ENCODE measurements at regions not wholly inside any gene's neighbourhood (a gene's known extent, or its start where the extent isn't known, plus 50 kb on each side); places are given as distances from the start of the nearest gene placed in this dataset.
A peak's percentile ranks its signal among the peaks of the same experiment; 100 is the strongest.

- no peak for DNase-seq
Observed at GRCh38 chr15:35774653-35775052, 228.7 kb upstream of the DPH6 start.

DNA sequence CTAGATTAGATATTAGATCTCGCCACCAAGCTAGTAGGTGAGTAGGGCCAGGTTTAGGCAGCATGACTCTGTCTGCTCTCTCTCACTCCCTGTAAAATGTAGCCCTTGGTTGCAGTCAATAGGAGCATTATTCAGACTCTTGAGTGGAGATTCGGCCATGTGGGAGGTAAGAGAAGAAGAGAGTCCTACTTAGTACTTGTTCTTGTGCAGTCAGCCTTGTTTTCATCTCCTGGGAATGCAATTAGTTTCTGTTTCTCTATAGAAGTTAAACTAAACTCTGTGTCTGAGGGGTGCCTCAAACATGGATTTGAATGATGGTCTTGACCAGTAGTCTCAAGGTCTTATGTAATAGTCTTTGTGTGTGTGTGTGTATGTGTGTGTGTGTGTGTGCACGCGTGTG, 229.5 kb upstream of the DPH6 start:
- DNase-seq, result no peak

GRCh38 chr15:35777061-35777460, 231.1 kb upstream of the DPH6 start:
- no peak for DNase-seq

DNA sequence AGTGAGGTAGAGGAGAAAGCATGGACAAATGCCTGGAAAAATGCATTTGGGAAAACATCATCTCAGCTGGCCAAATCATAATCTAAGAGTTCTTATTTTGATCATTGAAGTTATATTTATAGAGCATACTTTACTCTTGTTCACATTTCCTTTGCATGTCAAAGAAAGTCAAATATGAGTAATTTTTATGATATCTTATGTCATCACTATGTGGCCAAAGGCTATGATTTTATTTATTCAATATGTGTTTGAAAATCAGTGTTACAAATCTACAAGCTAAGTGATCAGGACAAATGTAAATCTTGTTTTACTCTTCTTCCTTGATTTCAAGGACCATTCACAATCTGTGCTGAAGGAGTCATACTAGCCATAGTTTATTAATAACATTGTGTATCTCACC, 237.2 kb upstream of the DPH6 start:
- DNase-seq, result no peak

DNA sequence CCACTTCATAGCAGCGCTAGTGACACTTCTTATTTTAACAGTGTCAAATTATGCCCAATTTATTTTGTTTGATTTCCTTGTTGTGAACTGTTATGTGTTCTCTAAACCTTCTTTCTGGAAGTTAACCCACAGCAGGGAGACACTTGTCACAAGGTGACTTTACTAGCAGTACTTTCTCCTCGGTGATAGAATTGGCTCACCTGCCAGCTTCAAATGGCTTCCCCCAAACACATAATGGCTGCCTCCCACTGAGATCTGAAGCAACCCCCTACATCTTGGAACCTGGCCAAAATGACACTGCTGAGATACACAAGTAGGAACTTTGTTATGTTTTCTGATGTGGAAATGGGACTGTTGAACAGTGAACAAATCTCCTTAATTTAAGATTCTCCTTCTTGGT, 238.8 kb upstream of the DPH6 start:
- peak; percentile 6 for DNase-seq

GRCh38 chr15:35810007-35810406, 264.0 kb upstream of the DPH6 start:
- no peak for DNase-seq

GRCh38 chr15:35813573-35813972, 267.6 kb upstream of the DPH6 start:
- no peak for DNase-seq

- DNase-seq, result no peak
Observed at GRCh38 chr15:35818846-35819245, 272.9 kb upstream of the DPH6 start.

- DNase-seq, result no peak
Observed at GRCh38 chr15:35822153-35822552, 276.2 kb upstream of the DPH6 start.

DNA sequence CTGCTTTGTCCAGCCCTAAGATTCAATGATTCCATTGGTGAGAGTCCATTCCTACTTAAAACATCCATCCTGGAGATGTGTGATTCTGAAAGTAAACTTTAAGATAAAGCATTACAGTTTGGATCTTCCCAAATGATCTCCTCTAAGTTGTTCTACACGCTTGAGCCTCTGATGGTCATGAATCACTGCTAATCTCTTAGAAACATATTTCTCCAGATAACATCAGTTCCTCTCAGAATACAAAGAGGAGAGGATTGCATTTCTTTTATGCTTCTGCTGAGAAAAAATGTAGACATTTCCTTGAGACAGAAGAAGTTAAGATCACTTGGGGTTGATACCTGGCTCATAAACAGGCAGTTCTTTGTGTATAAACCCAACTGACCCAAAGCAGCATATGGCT, 281.2 kb upstream of the DPH6 start:
- no peak for DNase-seq

DNA sequence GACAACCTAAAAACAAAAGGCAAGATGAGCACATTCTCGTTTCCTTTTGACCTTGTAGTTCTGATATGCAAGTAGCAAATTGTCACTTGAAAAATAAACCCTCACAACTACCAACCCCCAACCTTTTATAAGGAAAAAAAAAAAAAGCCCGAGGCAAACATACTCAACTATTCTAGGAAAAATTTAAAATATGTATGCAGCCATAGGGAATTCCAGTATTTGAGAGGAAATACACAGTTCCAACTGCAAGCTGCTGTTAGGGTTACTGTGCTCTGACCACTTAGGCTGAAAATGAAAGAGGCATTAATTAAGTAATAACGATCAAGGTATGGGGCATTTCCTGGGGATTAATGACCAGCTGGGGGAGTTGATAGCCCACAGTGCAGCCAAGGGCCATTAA, 281.9 kb upstream of the DPH6 start:
- no peak for DNase-seq

- DNase-seq, result no peak
Observed at GRCh38 chr15:35833581-35833980, 287.6 kb upstream of the DPH6 start.

GRCh38 chr15:35834216-35834830, 288.4 kb upstream of the DPH6 start:
- DNase-seq, result peak; percentile 56

DNA sequence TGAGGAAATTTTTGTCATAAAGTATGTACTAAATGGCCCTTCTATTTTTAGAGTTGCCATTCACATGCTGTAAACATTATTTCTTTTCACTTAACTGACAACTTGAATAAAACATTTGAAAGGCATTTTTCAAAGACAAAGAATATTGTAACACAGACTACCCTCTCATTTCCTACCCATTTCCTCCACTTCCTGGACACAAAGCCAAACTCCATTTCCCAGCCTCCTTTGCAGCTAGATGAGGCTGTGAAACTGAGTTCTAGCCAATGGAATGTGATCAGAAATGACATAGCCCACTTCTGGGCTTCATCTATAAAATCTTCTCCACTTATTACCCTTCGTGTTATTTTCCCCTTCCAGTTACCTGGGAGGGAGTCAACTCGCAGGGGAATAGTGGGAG, 288.9 kb upstream of the DPH6 start:
- DNase-seq, result no peak

DNA sequence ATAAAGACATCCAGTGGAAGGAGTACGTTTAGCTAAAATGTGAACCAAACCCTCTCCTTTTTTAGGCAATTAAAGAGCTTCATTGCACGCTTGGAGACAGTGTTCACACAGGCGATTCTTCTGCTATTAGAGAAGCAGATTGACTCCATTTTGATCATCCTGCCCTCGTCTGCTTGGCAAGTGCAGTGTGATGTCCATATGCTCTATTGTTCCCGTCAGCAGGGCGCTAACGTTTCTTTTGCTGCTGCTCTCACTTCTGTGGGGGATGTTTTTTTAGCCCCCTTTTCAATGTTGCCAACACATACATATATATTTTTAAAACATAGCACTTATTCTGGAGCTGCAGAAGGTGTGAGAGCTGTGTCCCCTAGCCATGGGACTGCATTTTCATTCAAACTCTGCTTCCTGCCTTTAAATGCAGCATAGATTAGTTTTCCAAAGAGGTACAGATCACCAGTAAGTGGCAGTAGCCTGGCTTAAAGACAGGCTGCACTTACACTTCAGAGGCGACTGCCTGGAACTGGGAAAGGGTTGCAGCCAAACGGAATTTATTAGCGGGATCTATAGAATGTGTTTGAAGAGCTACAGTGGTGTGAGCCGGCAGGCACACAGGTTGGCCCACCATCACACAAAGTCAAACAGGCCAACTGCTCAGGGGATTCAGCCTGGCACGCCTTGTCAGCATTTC, 292.6 kb upstream of the DPH6 start:
- DNase-seq, result no peak

GRCh38 chr15:35842631-35843030, 296.7 kb upstream of the DPH6 start:
- peak; percentile 77 for DNase-seq

GRCh38 chr15:35843498-35843897, 297.5 kb upstream of the DPH6 start:
- no peak for DNase-seq

GRCh38 chr15:35850284-35850683, 304.3 kb upstream of the DPH6 start:
- DNase-seq, result peak; percentile 37

GRCh38 chr15:35851491-35851890, 305.5 kb upstream of the DPH6 start:
- no peak for DNase-seq

DNA sequence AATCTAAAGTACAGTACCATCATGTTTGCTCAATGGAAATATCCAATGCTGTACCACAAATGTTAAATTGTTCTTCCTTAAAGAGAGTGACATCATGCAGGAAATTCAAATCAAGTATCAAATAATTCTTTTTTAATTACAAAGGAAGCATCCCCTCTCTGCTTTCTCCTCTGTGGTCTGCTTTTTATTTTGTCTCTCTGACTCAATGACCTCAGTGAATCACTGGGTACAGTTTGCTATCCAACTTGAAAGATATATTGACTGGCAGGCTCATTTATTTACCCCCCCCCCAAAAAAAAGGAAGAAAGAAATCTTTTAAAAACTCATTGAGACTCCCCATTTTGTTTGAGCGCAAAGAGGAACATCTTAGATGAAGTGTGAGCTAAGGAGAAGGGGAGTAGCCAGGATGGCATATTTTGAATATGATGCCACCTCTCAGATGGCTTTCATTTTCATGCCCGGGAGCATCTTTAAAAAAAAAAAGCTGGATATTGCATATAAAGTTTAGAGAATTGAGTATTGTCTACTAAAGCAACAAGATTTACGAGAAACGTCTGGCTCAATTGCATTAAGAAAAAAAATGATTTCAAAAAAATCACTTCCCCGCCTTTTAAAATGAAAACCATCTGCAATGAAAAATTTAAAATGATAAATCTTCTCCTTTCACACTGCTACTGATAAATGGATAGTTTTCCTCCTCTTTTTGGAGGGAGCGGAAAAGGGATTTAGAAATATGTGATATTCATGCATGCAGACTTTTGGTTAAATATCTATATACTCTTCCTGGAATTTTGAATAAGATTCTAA, 307.1 kb upstream of the DPH6 start:
- no peak for DNase-seq

- DNase-seq, result no peak
Observed at GRCh38 chr15:35854316-35854715, 308.4 kb upstream of the DPH6 start.

DNA sequence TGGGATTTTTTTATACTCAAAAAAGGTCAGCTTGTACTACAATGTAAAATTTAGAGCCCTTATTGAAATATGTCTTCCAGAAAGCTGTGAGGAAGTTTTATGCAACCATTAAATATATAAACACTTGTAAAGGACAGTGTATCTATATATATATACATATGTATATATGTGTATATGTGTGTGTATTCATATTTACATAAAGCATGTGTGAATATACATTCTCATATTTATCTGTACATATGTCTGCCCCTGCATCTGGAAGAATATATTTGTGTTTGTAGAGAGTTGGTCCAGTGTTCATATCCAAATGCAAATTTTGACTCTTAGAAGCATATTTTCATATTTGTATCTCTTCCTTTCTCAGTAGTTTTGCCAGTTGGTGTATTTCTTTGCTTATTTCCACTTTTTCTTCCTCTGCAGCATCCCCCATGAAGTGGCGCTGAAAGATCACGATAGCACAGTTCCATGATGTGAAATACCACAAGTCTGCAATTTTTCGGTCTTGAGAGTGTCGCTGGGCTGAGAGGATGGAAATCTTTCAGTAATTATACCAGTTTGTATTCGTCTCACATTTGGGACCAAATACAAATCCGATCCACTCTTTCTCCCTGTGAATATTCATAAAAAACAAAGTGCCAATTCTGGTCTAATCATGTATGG, 311.7 kb upstream of the DPH6 start:
- no peak for DNase-seq

GRCh38 chr15:35858707-35859106, 312.7 kb upstream of the DPH6 start:
- no peak for DNase-seq
